ENCODE measurements at regions not wholly inside any gene's neighbourhood (a gene's known extent, or its start where the extent isn't known, plus 50 kb on each side); places are given as distances from the start of the nearest gene placed in this dataset.

GRCh38 chr7:18363751-18364380 lies 131.7 kb upstream of the HDAC9 start:
- no peak for TF ChIP-seq CTCF (IDR thresholded peaks at IDR 0.05; ENCODE audit: extremely low read depth, missing control alignments)
- no peak for DNase-seq (ENCODE audit: low spot score)

GRCh38 chr7:18364396-18364795 lies 131.2 kb upstream of the HDAC9 start:
- TF ChIP-seq CTCF (IDR thresholded peaks at IDR 0.05; ENCODE audit: extremely low read depth, missing control alignments), result no peak
- DNase-seq (ENCODE audit: low spot score), result no peak

GRCh38 chr7:18366394-18366793 lies 129.2 kb upstream of the HDAC9 start:
- TF ChIP-seq CTCF (IDR thresholded peaks at IDR 0.05; ENCODE audit: extremely low read depth, missing control alignments), result no peak
- no peak for DNase-seq (ENCODE audit: low spot score)

- TF ChIP-seq CTCF (IDR thresholded peaks at IDR 0.05; ENCODE audit: extremely low read depth, missing control alignments), result no peak
- no peak for DNase-seq (ENCODE audit: low spot score)
These were observed 126.5 kb upstream of the HDAC9 start for GRCh38 chr7:18369011-18369410.

DNA sequence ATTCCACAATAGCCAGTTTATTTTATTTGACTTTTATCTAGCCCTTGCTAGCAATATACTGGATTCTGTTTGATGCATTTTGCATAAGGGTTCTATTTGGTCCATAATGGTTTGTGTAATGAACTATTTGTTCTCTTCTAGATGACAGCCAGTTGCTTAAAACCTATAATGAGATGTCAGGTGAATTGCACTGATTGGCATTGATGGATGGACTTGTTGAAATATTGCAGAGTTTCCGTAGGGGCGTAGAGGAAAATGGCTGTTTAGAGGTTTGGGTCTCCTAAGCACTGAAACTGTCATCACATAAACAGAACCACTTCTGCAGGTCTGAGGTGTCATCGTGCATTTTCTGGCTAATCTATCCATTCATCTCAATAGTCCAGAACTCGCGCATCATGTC lies 124.9 kb upstream of the HDAC9 start:
- TF ChIP-seq CTCF (IDR thresholded peaks at IDR 0.05; ENCODE audit: extremely low read depth, missing control alignments), result no peak

GRCh38 chr7:18378989-18379605 lies 116.5 kb upstream of the HDAC9 start:
- no peak for DNase-seq (ENCODE audit: low spot score)
- TF ChIP-seq CTCF (IDR thresholded peaks at IDR 0.05; ENCODE audit: extremely low read depth, missing control alignments), result no peak

More for the DNA sequence above, 124.9 kb upstream of the HDAC9 start:
- no peak for DNase-seq (ENCODE audit: low spot score)

- no peak for TF ChIP-seq CTCF (IDR thresholded peaks at IDR 0.05; ENCODE audit: extremely low read depth, missing control alignments)
- no peak for DNase-seq (ENCODE audit: low spot score)
These were observed 110.9 kb upstream of the HDAC9 start for GRCh38 chr7:18384491-18385143.
